ENCODE measurements at regions not wholly inside any gene's neighbourhood (a gene's known extent, or its start where the extent isn't known, plus 50 kb on each side); places are given as distances from the start of the nearest gene placed in this dataset.

DNA sequence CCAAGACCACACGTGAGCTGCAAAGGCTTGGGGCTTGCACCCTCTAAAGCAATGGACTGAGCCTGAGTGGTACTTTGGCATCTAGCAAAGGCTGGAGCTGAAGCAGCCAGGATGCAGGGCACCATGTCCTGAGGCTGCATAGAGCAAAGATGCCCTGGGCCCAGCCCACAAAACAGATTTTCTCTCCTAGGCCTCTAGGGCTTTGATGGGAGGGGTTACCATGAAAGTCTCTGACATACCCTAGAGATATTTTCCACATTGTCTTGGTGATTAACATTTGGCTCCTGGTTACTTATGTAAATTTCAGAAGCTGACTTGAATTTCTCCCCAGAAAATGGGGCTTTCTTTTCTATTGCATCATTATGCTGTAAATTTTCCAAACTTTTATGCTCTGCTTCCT lies 438.3 kb downstream of the SLC16A7 start:
- WGBS = 73% methylated on average over 1 of the region's 1 CpG
- Histone ChIP-seq H3K4me3 (no peak overlapping the region), H3K27ac (no peak overlapping the region), H3K36me3 (no peaks in the 10 kb centered on the region), H3K4me1 (replicated peaks) (no peaks in the 10 kb centered on the region), H3K27me3 (replicated peaks; ENCODE audit: insufficient read depth) (no peaks in the 10 kb centered on the region), H3K9me3 (no peaks in the 10 kb centered on the region)
- TF ChIP-seq POLR2AphosphoS5 (IDR thresholded peaks at IDR 0.05) = no peak
- no peak for TF ChIP-seq POLR2A (IDR thresholded peaks at IDR 0.05)
- TF ChIP-seq, protein P1, sequence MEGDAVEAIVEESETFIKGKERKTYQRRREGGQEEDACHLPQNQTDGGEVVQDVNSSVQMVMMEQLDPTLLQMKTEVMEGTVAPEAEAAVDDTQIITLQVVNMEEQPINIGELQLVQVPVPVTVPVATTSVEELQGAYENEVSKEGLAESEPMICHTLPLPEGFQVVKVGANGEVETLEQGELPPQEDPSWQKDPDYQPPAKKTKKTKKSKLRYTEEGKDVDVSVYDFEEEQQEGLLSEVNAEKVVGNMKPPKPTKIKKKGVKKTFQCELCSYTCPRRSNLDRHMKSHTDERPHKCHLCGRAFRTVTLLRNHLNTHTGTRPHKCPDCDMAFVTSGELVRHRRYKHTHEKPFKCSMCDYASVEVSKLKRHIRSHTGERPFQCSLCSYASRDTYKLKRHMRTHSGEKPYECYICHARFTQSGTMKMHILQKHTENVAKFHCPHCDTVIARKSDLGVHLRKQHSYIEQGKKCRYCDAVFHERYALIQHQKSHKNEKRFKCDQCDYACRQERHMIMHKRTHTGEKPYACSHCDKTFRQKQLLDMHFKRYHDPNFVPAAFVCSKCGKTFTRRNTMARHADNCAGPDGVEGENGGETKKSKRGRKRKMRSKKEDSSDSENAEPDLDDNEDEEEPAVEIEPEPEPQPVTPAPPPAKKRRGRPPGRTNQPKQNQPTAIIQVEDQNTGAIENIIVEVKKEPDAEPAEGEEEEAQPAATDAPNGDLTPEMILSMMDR (IDR thresholded peaks at IDR 0.05) = no peak
- intact Hi-C loops (cut with DNase I) = no loop called here
- DNase-seq (ENCODE audit: low spot score) = no peak

DNA sequence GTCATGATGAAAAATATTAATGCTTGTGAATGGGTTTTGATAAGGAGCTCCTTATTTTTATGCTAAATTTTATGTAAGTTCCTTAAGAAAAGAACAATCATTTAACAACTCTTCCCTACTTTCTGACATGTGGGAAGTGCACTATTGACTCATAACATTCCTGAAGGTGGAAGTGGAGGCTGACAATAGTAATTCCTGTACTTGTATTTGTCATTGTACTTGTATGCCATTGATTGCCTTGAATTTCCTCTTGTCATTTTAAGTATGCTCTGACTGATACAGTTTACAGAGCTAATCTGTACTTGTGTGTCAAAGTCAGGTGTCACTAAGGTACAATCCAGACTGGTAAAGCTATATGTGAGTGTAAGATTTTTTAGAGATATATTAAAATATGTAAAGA lies 440.0 kb downstream of the SLC16A7 start:
- H3K4me3 ChIP-seq = no peak overlapping the region
- H3K36me3 ChIP-seq = no peaks in the 10 kb centered on the region
- no peaks in the 10 kb centered on the region for H3K4me1 ChIP-seq (replicated peaks)
- no peak for DNase-seq (ENCODE audit: low spot score)
- intact Hi-C loops (cut with DNase I) = no loop called here
- H3K9me3 ChIP-seq = no peaks in the 10 kb centered on the region
- H3K27me3 ChIP-seq (replicated peaks; ENCODE audit: insufficient read depth) = no peaks in the 10 kb centered on the region
- no peak overlapping the region for H3K27ac ChIP-seq
- TF ChIP-seq POLR2AphosphoS5 (IDR thresholded peaks at IDR 0.05) = no peak
- no peak for TF ChIP-seq POLR2A (IDR thresholded peaks at IDR 0.05)

DNA sequence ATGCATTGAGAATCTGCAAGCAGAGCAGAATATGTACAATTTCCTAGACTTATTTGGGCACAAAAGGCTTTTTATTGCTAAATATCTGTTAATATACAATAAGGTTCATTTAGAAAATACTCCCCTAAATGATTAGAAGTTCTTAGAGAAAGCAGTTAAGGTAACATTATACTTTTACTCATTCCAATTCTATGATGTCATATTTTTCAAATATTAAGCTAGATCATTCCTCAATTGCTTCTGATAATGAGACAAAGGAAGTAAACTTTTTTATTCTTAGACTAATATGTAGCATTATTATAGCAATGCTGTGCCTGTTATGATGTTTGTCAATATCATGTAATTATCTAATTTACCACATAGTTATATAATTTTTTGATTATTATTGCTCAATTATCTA lies 447.0 kb downstream of the SLC16A7 start:
- Histone ChIP-seq H3K9me3 (no peaks in the 10 kb centered on the region), H3K27me3 (replicated peaks; ENCODE audit: insufficient read depth) (no peaks in the 10 kb centered on the region), H3K36me3 (no peaks in the 10 kb centered on the region), H3K4me3 (no peak overlapping the region), H3K4me1 (replicated peaks) (no peaks in the 10 kb centered on the region), H3K27ac (no peak overlapping the region)
- DNase-seq (ENCODE audit: low spot score) = no peak
- TF ChIP-seq POLR2AphosphoS5 (IDR thresholded peaks at IDR 0.05) (no peak), POLR2A (IDR thresholded peaks at IDR 0.05) (no peak)
- TF ChIP-seq, protein P1 (IDR thresholded peaks at IDR 0.05) = no peak
- intact Hi-C loops (cut with DNase I) = no loop called here

DNA sequence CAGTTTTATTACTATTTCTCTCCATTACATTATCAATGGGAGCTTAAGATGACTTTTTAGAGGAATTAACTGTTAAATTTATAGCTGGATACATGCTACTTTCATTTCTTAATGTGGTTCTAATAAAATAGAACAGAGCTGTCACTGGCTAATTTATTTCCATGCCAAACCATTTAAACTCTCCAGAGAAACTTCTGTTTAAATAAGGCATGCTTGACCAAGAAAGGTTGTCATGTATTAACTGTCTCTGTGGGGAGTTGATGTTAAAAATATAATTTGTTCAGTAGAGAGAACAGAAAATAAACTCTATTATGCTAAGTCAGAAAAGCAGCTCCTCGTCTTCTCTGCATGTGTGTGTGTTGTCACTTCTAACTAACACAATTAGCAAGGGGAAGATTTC lies 447.4 kb downstream of the SLC16A7 start:
- Histone ChIP-seq H3K4me3 (no peak overlapping the region), H3K27me3 (replicated peaks; ENCODE audit: insufficient read depth) (no peaks in the 10 kb centered on the region), H3K27ac (no peak overlapping the region), H3K9me3 (no peaks in the 10 kb centered on the region), H3K36me3 (no peaks in the 10 kb centered on the region), H3K4me1 (replicated peaks) (no peaks in the 10 kb centered on the region)
- intact Hi-C loops (cut with DNase I) = no loop called here
- no peak for DNase-seq (ENCODE audit: low spot score)
- 8% methylated on average over 1 of the region's 1 CpG for WGBS
- TF ChIP-seq, protein P1 (IDR thresholded peaks at IDR 0.05) = no peak
- no peak for TF ChIP-seq POLR2AphosphoS5 (IDR thresholded peaks at IDR 0.05)
- TF ChIP-seq POLR2A (IDR thresholded peaks at IDR 0.05) = no peak

DNA sequence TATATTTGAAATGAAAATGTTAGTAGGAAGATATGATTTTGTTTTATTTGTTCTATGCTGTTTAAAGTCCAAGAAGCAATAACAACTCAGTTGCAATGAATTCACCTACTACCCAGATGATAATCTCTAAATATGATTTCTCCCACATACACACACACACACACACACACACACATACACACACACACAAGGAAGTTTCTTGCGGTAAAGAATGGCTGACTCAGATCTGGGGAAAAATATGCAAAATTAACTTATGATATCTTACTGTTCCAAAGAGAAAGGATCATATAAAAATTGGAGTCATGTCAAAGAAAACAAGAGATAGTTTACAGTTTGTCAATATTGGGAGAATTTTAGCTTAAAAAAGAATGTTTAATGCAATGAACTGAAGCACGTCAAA lies 456.7 kb downstream of the SLC16A7 start:
- Histone ChIP-seq H3K4me1 (replicated peaks) (no peaks in the 10 kb centered on the region), H3K36me3 (no peaks in the 10 kb centered on the region), H3K27ac (no peak overlapping the region), H3K9me3 (no peaks in the 10 kb centered on the region), H3K4me3 (no peak overlapping the region), H3K27me3 (replicated peaks; ENCODE audit: insufficient read depth) (no peaks in the 10 kb centered on the region)
- 40% methylated on average over 2 of the region's 2 CpGs for WGBS
- TF ChIP-seq POLR2AphosphoS5 (IDR thresholded peaks at IDR 0.05) (no peak), POLR2A (IDR thresholded peaks at IDR 0.05) (no peak)
- DNase-seq (ENCODE audit: low spot score) = no peak
- intact Hi-C loops (cut with DNase I) = no loop called here

DNA sequence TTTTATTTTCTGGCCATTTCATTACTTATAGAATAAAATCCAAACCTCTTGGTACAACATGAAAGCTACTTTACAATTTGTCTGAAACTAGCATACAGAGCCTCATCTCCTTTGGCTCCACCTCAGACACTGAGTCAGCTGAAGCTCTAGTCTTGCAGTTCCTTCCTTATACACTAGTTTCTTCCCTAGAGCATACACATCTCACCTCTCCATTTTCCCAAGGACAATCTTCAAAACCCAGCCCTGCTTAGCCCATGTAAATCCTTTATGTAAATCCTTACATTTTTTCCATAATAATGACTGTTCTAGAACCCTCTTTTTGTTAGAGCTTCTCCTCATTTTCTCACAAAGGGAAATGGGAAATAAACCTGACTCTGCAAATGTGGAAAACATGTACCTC lies 463.4 kb downstream of the SLC16A7 start:
- H3K27me3 ChIP-seq (replicated peaks; ENCODE audit: insufficient read depth) = no peaks in the 10 kb centered on the region
- H3K9me3 ChIP-seq = no peaks in the 10 kb centered on the region
- H3K4me1 ChIP-seq (replicated peaks) = no peaks in the 10 kb centered on the region
- no peak overlapping the region for H3K27ac ChIP-seq
- DNase-seq (ENCODE audit: low spot score) = no peak
- intact Hi-C loops (cut with DNase I) = no loop called here
- H3K4me3 ChIP-seq = no peak overlapping the region
- no peaks in the 10 kb centered on the region for H3K36me3 ChIP-seq
- TF ChIP-seq, protein P1 (IDR thresholded peaks at IDR 0.05) = no peak
- TF ChIP-seq POLR2AphosphoS5 (IDR thresholded peaks at IDR 0.05) = no peak
- no peak for TF ChIP-seq POLR2A (IDR thresholded peaks at IDR 0.05)

Data from prostate gland (tissue), 2 donors.